Osteoblast (primary cell): ENCODE measurements at regions not wholly inside any gene's neighbourhood (a gene's known extent, or its start where the extent isn't known, plus 50 kb on each side); places are given as distances from the start of the nearest gene placed in this dataset.
A peak's percentile ranks its signal among the peaks of the same experiment; 100 is the strongest.

Experiments
- DNase-seq: peaks from one replicate; pipeline ENCODE4 v3.0.0; 2011; ENCODE audit warnings: low spot score, mixed read lengths; ENCODE audit not compliant: insufficient read length; ENCODE audit errors: missing footprints
- H2AFZ ChIP-seq: 2 replicates; pipeline ENCODE4 v1.6.0; 2011; ENCODE audit warnings: mild to moderate bottlenecking, low read length
- H3K27ac ChIP-seq: 2 replicates; pipeline ENCODE4 v1.5.1; 2011; ENCODE audit warnings: mild to moderate bottlenecking, low read depth, low read length, moderate library complexity
- H3K27me3 ChIP-seq: 2 replicates; pipeline ENCODE4 v1.6.0; 2012; ENCODE audit warnings: mild to moderate bottlenecking, control low read depth, inconsistent platforms, low read length, moderate library complexity; ENCODE audit not compliant: insufficient read depth
- H3K36me3 ChIP-seq: 2 replicates; pipeline ENCODE4 v1.5.1; 2011; ENCODE audit warnings: mild to moderate bottlenecking, low read length, control low read depth, moderate library complexity; ENCODE audit not compliant: insufficient read depth
- H3K4me1 ChIP-seq: 2 replicates; pipeline ENCODE4 v1.5.1; 2011; ENCODE audit warnings: mild to moderate bottlenecking, low read length, control low read depth, moderate library complexity; ENCODE audit not compliant: insufficient read depth
- H3K4me2 ChIP-seq: 2 replicates; pipeline ENCODE4 v1.6.0; 2011; ENCODE audit warnings: mild to moderate bottlenecking, low read length; ENCODE audit not compliant: insufficient read depth
- H3K4me3 ChIP-seq: fragments of 200-600 bp; sonication (generic); 3 replicates; pipeline ENCODE4 v1.5.1; 2012; ENCODE audit warnings: mild to moderate bottlenecking, low read length, inconsistent platforms; ENCODE audit not compliant: insufficient read depth
- H3K79me2 ChIP-seq: 2 replicates; pipeline ENCODE4 v1.6.0; 2012; ENCODE audit warnings: mild to moderate bottlenecking, low read length, control low read depth, inconsistent platforms; ENCODE audit not compliant: insufficient read depth
- H3K9me3 ChIP-seq: 2 replicates; pipeline ENCODE4 v1.5.1; 2011; ENCODE audit warnings: low read depth, low read length, control low read depth
- H4K20me1 ChIP-seq: 2 replicates; pipeline ENCODE4 v1.6.0; 2012; ENCODE audit warnings: mild to moderate bottlenecking, low read length, control low read depth; ENCODE audit not compliant: insufficient read depth
- CTCF ChIP-seq: IDR thresholded peaks from 2 replicates; pipeline ENCODE4 v1.5.1; 2011; ENCODE audit warnings: mild to moderate bottlenecking, low read depth, low read length, moderate library complexity; ENCODE audit errors: extremely low read depth

GRCh38 chr14:106302661-106303060, 776.3 kb downstream of the TMEM121 start:
- H3K9me3 ChIP-seq: peaks cover 2% of the 10 kb centered on the region
- H3K4me1 ChIP-seq: no peaks in the 10 kb centered on the region
- no peak for TF ChIP-seq CTCF
- no peak overlapping the region for H3K4me2 ChIP-seq
- no peak for DNase-seq
- H3K79me2 ChIP-seq: no peaks in the 10 kb centered on the region
- H4K20me1 ChIP-seq: no peaks in the 10 kb centered on the region
- no peak overlapping the region for H3K4me3 ChIP-seq
- no peaks in the 10 kb centered on the region for H3K36me3 ChIP-seq
- H2AFZ ChIP-seq: no peak overlapping the region
- no peak overlapping the region for H3K27ac ChIP-seq
- H3K27me3 ChIP-seq: no peaks in the 10 kb centered on the region

- Histone ChIP-seq H3K4me1 (no peaks in the 10 kb centered on the region), H3K79me2 (no peaks in the 10 kb centered on the region), H3K4me2 (no peak overlapping the region), H3K36me3 (no peaks in the 10 kb centered on the region), H3K9me3 (peaks cover 2% of the 10 kb centered on the region), H3K27ac (no peak overlapping the region), H2AFZ (no peak overlapping the region), H3K27me3 (no peaks in the 10 kb centered on the region), H4K20me1 (no peaks in the 10 kb centered on the region), H3K4me3 (no peak overlapping the region)
- no peak for TF ChIP-seq CTCF
- DNase-seq: no peak
Measured at GRCh38 chr14:106304271-106304670, 777.9 kb downstream of the TMEM121 start.

GRCh38 chr14:106308839-106309389, 782.5 kb downstream of the TMEM121 start:
- no peaks in the 10 kb centered on the region for H3K27me3 ChIP-seq
- no peaks in the 10 kb centered on the region for H4K20me1 ChIP-seq
- no peak overlapping the region for H3K4me2 ChIP-seq
- no peak overlapping the region for H2AFZ ChIP-seq
- H3K9me3 ChIP-seq: peaks cover 2% of the 10 kb centered on the region
- H3K4me3 ChIP-seq: no peak overlapping the region
- no peaks in the 10 kb centered on the region for H3K4me1 ChIP-seq
- no peaks in the 10 kb centered on the region for H3K36me3 ChIP-seq
- peak; percentile 27 for TF ChIP-seq CTCF
- H3K79me2 ChIP-seq: no peaks in the 10 kb centered on the region
- H3K27ac ChIP-seq: no peak overlapping the region
- DNase-seq: no peak

- Histone ChIP-seq H3K4me1 (no peaks in the 10 kb centered on the region), H3K9me3 (peaks cover 2% of the 10 kb centered on the region), H3K36me3 (no peaks in the 10 kb centered on the region), H3K4me2 (no peak overlapping the region), H3K79me2 (no peaks in the 10 kb centered on the region), H3K27me3 (no peaks in the 10 kb centered on the region), H2AFZ (no peak overlapping the region), H4K20me1 (no peaks in the 10 kb centered on the region), H3K4me3 (no peak overlapping the region), H3K27ac (no peak overlapping the region)
- no peak for DNase-seq
- TF ChIP-seq CTCF: no peak
Measured at GRCh38 chr14:106309423-106309822, 783.0 kb downstream of the TMEM121 start.
